ENCODE measurements at regions not wholly inside any gene's neighbourhood (a gene's known extent, or its start where the extent isn't known, plus 50 kb on each side); places are given as distances from the start of the nearest gene placed in this dataset.

DNA sequence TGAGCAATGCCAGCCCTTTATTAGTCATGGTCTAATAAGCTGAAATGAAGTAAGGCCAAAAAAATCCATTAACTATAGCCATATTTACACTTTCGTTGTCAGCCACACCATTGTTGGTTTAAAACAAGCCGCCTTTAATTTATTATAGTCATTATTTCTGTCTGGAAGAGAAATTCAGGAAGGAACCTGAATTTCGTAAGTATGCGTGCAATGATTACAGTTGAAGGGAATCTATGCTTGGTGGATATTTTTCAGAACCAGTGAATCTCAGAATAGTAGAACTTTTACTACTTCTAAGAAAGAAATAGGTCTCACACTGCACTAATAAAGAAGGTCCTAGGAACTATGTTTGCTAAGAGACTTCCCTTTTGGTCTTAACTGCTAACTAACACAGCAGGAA lies 59.1 kb downstream of the FAM43A start:
- no peaks in the 10 kb centered on the region for H3K79me1 ChIP-seq (ENCODE audit: low read depth in 1 of 2, low read length in 2 of 2)
- in situ Hi-C loops (cut with MboI; ENCODE audit: low sequenced_read_pairs) (no loop called here), intact Hi-C loops (cut with micrococcal nuclease) (no loop called here), dilution Hi-C loops (cut with HindIII; ENCODE audit: low sequenced_read_pairs, unreplicated experiment) (no loop called here)
- no peak overlapping the region for H2BK5ac ChIP-seq (ENCODE audit: low read depth, low read length, poor library complexity, severe bottlenecking)
- H2BK20ac ChIP-seq (ENCODE audit: low read depth, low read length): no peak overlapping the region
- peaks cover 49% of the 10 kb centered on the region for H3K27me3 ChIP-seq (ENCODE audit: control insufficient read depth, insufficient read depth, low read length)
- H4K8ac ChIP-seq (ENCODE audit: low read depth in 2 of 2, low read length in 2 of 2): no peak overlapping the region
- H3K27ac ChIP-seq (ENCODE audit: insufficient read depth, low read length): no peak overlapping the region
- DNase-seq: no peak
- no peak overlapping the region for H4K91ac ChIP-seq (ENCODE audit: insufficient read depth, low read depth, low read length)
- H4K5ac ChIP-seq (ENCODE audit: low read depth, low read length): no peak overlapping the region
- H2AK9ac ChIP-seq (replicated peaks; ENCODE audit: low read depth, low read length, poor library complexity): no peak overlapping the region
- no peak overlapping the region for H2AFZ ChIP-seq (replicated peaks; ENCODE audit: low read length, poor library complexity)
- no peak for ATAC-seq (ENCODE audit: low read depth)
- H3K9ac ChIP-seq (ENCODE audit: low read depth, low read length): no peak overlapping the region
- CTCF ChIA-PET: no interaction called here
- H3K9me3 ChIP-seq (ENCODE audit: control insufficient read depth, insufficient read depth, low read length): no peaks in the 10 kb centered on the region
- no peak overlapping the region for H3K4ac ChIP-seq (ENCODE audit: low read depth, low read length)
- no peak overlapping the region for H3K4me3 ChIP-seq (ENCODE audit: insufficient read depth, low read depth, low read length)
- no peak overlapping the region for H3K56ac ChIP-seq (ENCODE audit: extremely low read depth, insufficient read depth, low read length)
- peaks cover 2% of the 10 kb centered on the region; the same call in 1 of the 2 replicates for H3K4me1 ChIP-seq (ENCODE audit: control insufficient read depth, insufficient read depth, low read length)
- no peak overlapping the region for H2BK15ac ChIP-seq (ENCODE audit: low read depth, low read length)
- no peak overlapping the region for H3K4me2 ChIP-seq (ENCODE audit: low read depth, low read length)
- H3K14ac ChIP-seq (replicated peaks; ENCODE audit: low read depth, low read length): no peak overlapping the region
- H3K23ac ChIP-seq (ENCODE audit: low read depth, low read length): no peak overlapping the region
- POLR2A ChIA-PET (ENCODE audit: unreplicated experiment): interaction anchor here (0.5 kb wide), 1 partner anchor 47 kb away, joined by 3 read pairs; no protein-coding TSS in a partner anchor
- H3K9me1 ChIP-seq (ENCODE audit: insufficient read depth, low read length): peaks cover 7% of the 10 kb centered on the region; the same call in 1 of the 2 replicates
- no peak overlapping the region for H2AK5ac ChIP-seq (ENCODE audit: low read depth, low read length)
- no TSS peak for BruUV-seq (replicated peaks)
- WGBS, 2 experiments (ENCODE audit: extremely low coverage in 2 of 2, insufficient read length in 1 of 2): no CpG with 5 or more reads among the region's 4 CpGs
- no peaks in the 10 kb centered on the region for H4K20me1 ChIP-seq (ENCODE audit: insufficient read depth, low read length)
- H3K18ac ChIP-seq (ENCODE audit: low read depth, low read length): no peak overlapping the region
- TF ChIP-seq CEBPB (IDR thresholded peaks at IDR 0.05; ENCODE audit: low read depth, low read length) (no peak), MAFK (IDR thresholded peaks at IDR 0.05; ENCODE audit: low read depth, low read length) (no peak), POLR2A (IDR thresholded peaks at IDR 0.05; ENCODE audit: low read depth, low read length) (no peak), RFX5 (IDR thresholded peaks at IDR 0.05; ENCODE audit: low read depth, low read length) (no peak), FOS (IDR thresholded peaks at IDR 0.05; ENCODE audit: low read depth, low read length) (no peak)
- TF ChIP-seq, protein P1, sequence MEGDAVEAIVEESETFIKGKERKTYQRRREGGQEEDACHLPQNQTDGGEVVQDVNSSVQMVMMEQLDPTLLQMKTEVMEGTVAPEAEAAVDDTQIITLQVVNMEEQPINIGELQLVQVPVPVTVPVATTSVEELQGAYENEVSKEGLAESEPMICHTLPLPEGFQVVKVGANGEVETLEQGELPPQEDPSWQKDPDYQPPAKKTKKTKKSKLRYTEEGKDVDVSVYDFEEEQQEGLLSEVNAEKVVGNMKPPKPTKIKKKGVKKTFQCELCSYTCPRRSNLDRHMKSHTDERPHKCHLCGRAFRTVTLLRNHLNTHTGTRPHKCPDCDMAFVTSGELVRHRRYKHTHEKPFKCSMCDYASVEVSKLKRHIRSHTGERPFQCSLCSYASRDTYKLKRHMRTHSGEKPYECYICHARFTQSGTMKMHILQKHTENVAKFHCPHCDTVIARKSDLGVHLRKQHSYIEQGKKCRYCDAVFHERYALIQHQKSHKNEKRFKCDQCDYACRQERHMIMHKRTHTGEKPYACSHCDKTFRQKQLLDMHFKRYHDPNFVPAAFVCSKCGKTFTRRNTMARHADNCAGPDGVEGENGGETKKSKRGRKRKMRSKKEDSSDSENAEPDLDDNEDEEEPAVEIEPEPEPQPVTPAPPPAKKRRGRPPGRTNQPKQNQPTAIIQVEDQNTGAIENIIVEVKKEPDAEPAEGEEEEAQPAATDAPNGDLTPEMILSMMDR (conservative IDR thresholded peaks at IDR 0.05; ENCODE audit: low read depth, low read length): no peak
- TF ChIP-seq, protein P2, sequence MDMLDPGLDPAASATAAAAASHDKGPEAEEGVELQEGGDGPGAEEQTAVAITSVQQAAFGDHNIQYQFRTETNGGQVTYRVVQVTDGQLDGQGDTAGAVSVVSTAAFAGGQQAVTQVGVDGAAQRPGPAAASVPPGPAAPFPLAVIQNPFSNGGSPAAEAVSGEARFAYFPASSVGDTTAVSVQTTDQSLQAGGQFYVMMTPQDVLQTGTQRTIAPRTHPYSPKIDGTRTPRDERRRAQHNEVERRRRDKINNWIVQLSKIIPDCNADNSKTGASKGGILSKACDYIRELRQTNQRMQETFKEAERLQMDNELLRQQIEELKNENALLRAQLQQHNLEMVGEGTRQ (IDR thresholded peaks at IDR 0.05; ENCODE audit: low read depth, low read length): no peak
- no peak overlapping the region for H2BK120ac ChIP-seq (ENCODE audit: low read depth, low read length)
- no peaks in the 10 kb centered on the region for H3K36me3 ChIP-seq (ENCODE audit: control insufficient read depth, insufficient read depth, low read length)

Data from IMR-90 (cell line).